Hepatocyte (in vitro differentiated cells): ENCODE measurements at regions not wholly inside any gene's neighbourhood (a gene's known extent, or its start where the extent isn't known, plus 50 kb on each side); places are given as distances from the start of the nearest gene placed in this dataset.

Experiments
- CTCF ChIP-seq: fragments of 200-600 bp; sonication (generic); IDR thresholded peaks from 2 replicates; pipeline ENCODE4 v1.5.1; 2016; ENCODE audit warnings: antibody characterized with exemption, mild to moderate bottlenecking; ENCODE audit not compliant: poor library complexity
- EZH2 ChIP-seq: fragments of 200-600 bp; sonication (generic); IDR thresholded peaks from 2 replicates; pipeline ENCODE4 v1.6.1; 2016; ENCODE audit warnings: antibody characterized with exemption, mild to moderate bottlenecking, borderline replicate concordance
- EZH2phosphoT487 ChIP-seq: fragments of 200-600 bp; sonication (generic); IDR thresholded peaks from one replicate; pipeline ENCODE4 v1.6.1; 2018; ENCODE audit warnings: antibody characterized with exemption, mild to moderate bottlenecking, low read depth, moderate library complexity; ENCODE audit not compliant: unreplicated experiment, severe bottlenecking

DNA sequence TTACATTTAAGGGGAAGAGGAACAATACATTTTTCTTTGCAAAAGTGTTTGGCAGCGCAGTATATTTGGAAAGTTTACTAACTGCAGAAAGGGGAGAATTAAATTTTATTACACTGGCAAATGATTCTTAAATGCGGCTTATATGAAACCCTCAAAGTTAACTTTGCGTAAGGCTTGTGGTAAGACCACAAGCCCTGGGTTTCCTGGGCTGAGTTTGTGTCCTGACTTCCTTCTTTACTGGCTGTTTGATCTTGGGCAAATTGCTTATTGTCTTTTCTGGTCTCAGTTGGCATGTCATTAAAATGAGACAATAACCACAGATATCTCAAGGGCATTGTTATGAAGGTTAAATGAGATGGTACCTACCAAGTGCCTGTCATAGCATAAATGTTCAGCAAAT, 106.8 kb downstream of the GLRX3 start:
- TF ChIP-seq CTCF (no peak), EZH2 (no peak), EZH2phosphoT487 (no peak)
